HEK293 (cell line): ENCODE measurements at regions not wholly inside any gene's neighbourhood (a gene's known extent, or its start where the extent isn't known, plus 50 kb on each side); places are given as distances from the start of the nearest gene placed in this dataset.
"Not testable (repeated sequence)": the region's sequence is repeated elsewhere in the genome, so short reads cannot be mapped to it uniquely, and the experiment has no call there.

Experiments
- CTCF ChIA-PET: fragments of 350-600 bp; formaldehyde crosslinking; extraction: SDS; loops from one replicate; lab custom pipeline; 2021; ENCODE audit warnings: antibody characterized with exemption; lab: Yijun Ruan, JAX
- POLR2A ChIA-PET: fragments of 300-600 bp; formaldehyde crosslinking; extraction: SDS; loops from one replicate; lab custom pipeline; 2020; ENCODE audit warnings: antibody characterized with exemption, inconsistent platforms; lab: Yijun Ruan, JAX
- H3K27ac ChIP-seq: fragments of 200-500 bp; sonication (Bioruptor generic); 2 replicates; pipeline ENCODE4 v1.5.1; 2014; ENCODE audit warnings: low read depth, low read length, control low read depth, inconsistent platforms; ENCODE audit errors: extremely low read depth
- H3K36me3 ChIP-seq, 2 experiments: fragments of 200-500 bp in 1 of 2; sonication (Bioruptor generic) in 1 of 2; 1 replicate in 1 of 2; 2 replicates in 1 of 2; pipeline ENCODE4 v1.5.1; 2014 to 2017; ENCODE audit warnings: inconsistent platforms in 2 of 2, low read length in 2 of 2; ENCODE audit not compliant: control insufficient read depth in 2 of 2, insufficient read depth in 1 of 2
- H3K4me1 ChIP-seq: fragments of 200-500 bp; sonication (Bioruptor generic); 2 replicates; pipeline ENCODE4 v1.5.1; 2014; ENCODE audit warnings: mild to moderate bottlenecking, low read length, inconsistent platforms; ENCODE audit not compliant: control insufficient read depth, insufficient read depth
- H3K4me3 ChIP-seq: 2 replicates; pipeline ENCODE4 v1.5.1; 2011; ENCODE audit warnings: low read depth, mild to moderate bottlenecking, control low read depth, low read length, moderate library complexity
- H3K9me3 ChIP-seq: fragments of 200-500 bp; sonication (Bioruptor generic); 2 replicates; pipeline ENCODE4 v1.5.1; 2014; ENCODE audit warnings: low read depth, low read length, inconsistent platforms; ENCODE audit not compliant: control insufficient read depth, insufficient read depth
- PRDM10 ChIP-seq: fragments of 450-650 bp; formaldehyde crosslinking; IDR thresholded peaks from 2 replicates; pipeline ENCODE4 v1.5.1; 2016; ENCODE audit warnings: missing biosample characterization, missing genetic modification characterization
- SP7 ChIP-seq: fragments of 450-650 bp; formaldehyde crosslinking; IDR thresholded peaks from 2 replicates; pipeline ENCODE4 v1.5.1; 2016; ENCODE audit warnings: missing biosample characterization, missing genetic modification characterization
- ZBTB11 ChIP-seq: fragments of 450-650 bp; formaldehyde crosslinking; conservative IDR thresholded peaks from 2 replicates; pipeline ENCODE4 v1.5.1; 2016; ENCODE audit warnings: low read depth, missing biosample characterization, missing genetic modification characterization
- ZBTB44 ChIP-seq: fragments of 450-650 bp; IDR thresholded peaks from 2 replicates; pipeline ENCODE4 v1.5.1; 2018; ENCODE audit warnings: missing biosample characterization, mild to moderate bottlenecking, missing genetic modification characterization
- ZNF211 ChIP-seq: fragments of 450-650 bp; formaldehyde crosslinking; IDR thresholded peaks from 2 replicates; pipeline ENCODE4 v1.5.1; 2016; ENCODE audit warnings: low read depth, missing biosample characterization, missing genetic modification characterization
- ZNF26 ChIP-seq: fragments of 450-650 bp; formaldehyde crosslinking; IDR thresholded peaks from 2 replicates; pipeline ENCODE4 v1.5.1; 2016; ENCODE audit warnings: missing biosample characterization, missing genetic modification characterization
- ZNF341 ChIP-seq: fragments of 450-650 bp; formaldehyde crosslinking; IDR thresholded peaks from 2 replicates; pipeline ENCODE4; 2016; ENCODE audit warnings: low read depth, missing biosample characterization, missing genetic modification characterization
- ZNF416 ChIP-seq: fragments of 450-650 bp; formaldehyde crosslinking; IDR thresholded peaks from 2 replicates; pipeline ENCODE4 v1.5.1; 2016; ENCODE audit warnings: missing biosample characterization, missing genetic modification characterization
- ZNF501 ChIP-seq: fragments of 450-650 bp; formaldehyde crosslinking; IDR thresholded peaks from 2 replicates; pipeline ENCODE4 v1.5.1; 2016; ENCODE audit warnings: missing biosample characterization, missing genetic modification characterization
- ZNF626 ChIP-seq: fragments of 450-650 bp; sonication (Bioruptor Pico); formaldehyde crosslinking; IDR thresholded peaks from 2 replicates; pipeline ENCODE4 v1.5.1; 2018; ENCODE audit warnings: missing biosample characterization, missing genetic modification characterization, inconsistent platforms
- ZNF704 ChIP-seq: fragments of 450-650 bp; formaldehyde crosslinking; IDR thresholded peaks from 2 replicates; pipeline ENCODE4 v1.5.1; 2016; ENCODE audit warnings: missing biosample characterization, missing genetic modification characterization

GRCh38 chr14:71556730-71557129 lies 375.5 kb upstream of the RGS6 start (continued):
- no peak for TF ChIP-seq ZNF704
- no peak for TF ChIP-seq ZNF626 (tag by site-specific recombination)

- Histone ChIP-seq H3K4me1 (peaks cover 5% of the 10 kb centered on the region; the same call in 1 of the 2 replicates), H3K36me3 (no peaks in the 10 kb centered on the region), H3K4me3 (no peak overlapping the region), H3K9me3 (no peaks in the 10 kb centered on the region), H3K27ac (no peak overlapping the region)
- ChIA-PET CTCF (no interaction called here), POLR2A (no interaction called here)
- TF ChIP-seq PRDM10, result no peak
- no peak for TF ChIP-seq ZBTB11
- TF ChIP-seq ZNF501 (tag by site-specific recombination), result no peak
- TF ChIP-seq ZNF211, result no peak
- TF ChIP-seq ZNF416, result no peak
- TF ChIP-seq SP7 (tag by site-specific recombination), result no peak
- no peak for TF ChIP-seq ZBTB44
- TF ChIP-seq ZNF26, result no peak
- TF ChIP-seq ZNF341, result no peak
These were observed 374.9 kb upstream of the RGS6 start for GRCh38 chr14:71557351-71557750.

- H3K4me3 ChIP-seq, H3K4me1 ChIP-seq, H3K27ac ChIP-seq, POLR2A ChIA-PET, H3K36me3 ChIP-seq, CTCF ChIA-PET, H3K9me3 ChIP-seq: not testable (repeated sequence)
These were observed 373.3 kb upstream of the RGS6 start for GRCh38 chr14:71558943-71559342.
